CD4-positive, alpha-beta T cell (primary cell): ENCODE measurements at regions not wholly inside any gene's neighbourhood (a gene's known extent, or its start where the extent isn't known, plus 50 kb on each side); places are given as distances from the start of the nearest gene placed in this dataset.

Experiments used
- ATAC-seq: fragments of 200-7000 bp; cut with Tn5 transposase; one replicate; pipeline ENCODE4 v1.10.0; 2022; ENCODE audit warnings: mild to moderate bottlenecking; ENCODE audit not compliant: poor library complexity
- CTCF ChIA-PET: fragments of 350-600 bp; sonication (Branson Sonifier 250); formaldehyde crosslinking; loops from one replicate; lab custom pipeline; 2021; ENCODE audit warnings: antibody characterized with exemption, inconsistent platforms; lab: Charles Lee
- POLR2A ChIA-PET: fragments of 350-600 bp; sonication (Branson Sonifier 250); formaldehyde crosslinking; loops from one replicate; lab custom pipeline; 2021; ENCODE audit warnings: antibody characterized with exemption, inconsistent platforms; lab: Charles Lee
- DNase-seq, 14 experiments: peaks; one replicate each; pipeline ENCODE4 v3.0.0-alpha.2; 2013 to 2020; ENCODE audit warnings: mixed read lengths in 2 of 14
- H3K27ac ChIP-seq, 2 donors: one replicate each; pipeline versions ENCODE4 v1.5.1 to v1.7.0; 2013; ENCODE audit warnings: low read length in 2 of 2, low read depth in 1 of 2, mild to moderate bottlenecking in 1 of 2
- H3K27me3 ChIP-seq, 2 experiments: 1 replicate in 1 of 2; 2 replicates in 1 of 2; pipeline versions ENCODE4 v1.6.1 to v1.7.0; 2013; ENCODE audit warnings: low read length in 2 of 2, control low read depth in 1 of 2, mild to moderate bottlenecking in 1 of 2, moderate library complexity in 1 of 2; ENCODE audit not compliant: insufficient read depth in 2 of 2, control insufficient read depth in 1 of 2
- H3K36me3 ChIP-seq: one replicate; pipeline ENCODE4 v1.6.1; 2013; ENCODE audit warnings: low read length, control low read depth; ENCODE audit not compliant: insufficient read depth
- H3K4me1 ChIP-seq: one replicate; pipeline ENCODE4 v1.6.1; 2013; ENCODE audit warnings: low read length, control low read depth; ENCODE audit not compliant: insufficient read depth
- H3K4me3 ChIP-seq: one replicate; pipeline ENCODE4 v1.5.1; 2013; ENCODE audit warnings: mild to moderate bottlenecking, low read length, moderate library complexity
- H3K9me3 ChIP-seq, 2 experiments: 1 replicate in 1 of 2; 2 replicates in 1 of 2; pipeline versions ENCODE4 v1.6.1 to v1.7.0; 2013; ENCODE audit warnings: low read length in 2 of 2, mild to moderate bottlenecking in 2 of 2, control low read depth in 1 of 2, moderate library complexity in 1 of 2; ENCODE audit not compliant: control insufficient read depth in 1 of 2, insufficient read depth in 1 of 2
- H3K27ac Mint-ChIP-seq: one replicate; pipeline ENCODE4 v1.8.0; 2020; ENCODE audit warnings: mixed read lengths
- H3K27me3 Mint-ChIP-seq: one replicate; pipeline ENCODE4 v1.8.0; 2021; ENCODE audit warnings: mixed read lengths
- H3K36me3 Mint-ChIP-seq: one replicate; pipeline ENCODE4 v1.8.0; 2021; ENCODE audit warnings: low read depth, mixed read lengths
- H3K4me1 Mint-ChIP-seq: one replicate; pipeline ENCODE4 v1.8.0; 2021; ENCODE audit warnings: low read depth, mixed read lengths
- H3K4me3 Mint-ChIP-seq: one replicate; pipeline ENCODE4 v1.8.0; 2020; ENCODE audit warnings: mild to moderate bottlenecking, mixed read lengths
- H3K9me3 Mint-ChIP-seq: one replicate; pipeline ENCODE4 v1.8.0; 2020; ENCODE audit warnings: mixed read lengths
- intact Hi-C, 2 experiments: fragments of 100-400 bp; cut with DNase I in 1 of 2; cut with micrococcal nuclease in 1 of 2; formaldehyde crosslinking; loops; one replicate each; pipeline versions ENCODE4 v1.15.1 to v1.9.0; 2023 to 2025; cut with DNase I, micrococcal nuclease
- TF ChIP-seq, protein P1 (sequence below): fragments of 200-600 bp; IDR thresholded peaks from one replicate; pipeline ENCODE4 v1.8.0; 2022; ENCODE audit warnings: antibody characterized with exemption, mild to moderate bottlenecking

DNA sequence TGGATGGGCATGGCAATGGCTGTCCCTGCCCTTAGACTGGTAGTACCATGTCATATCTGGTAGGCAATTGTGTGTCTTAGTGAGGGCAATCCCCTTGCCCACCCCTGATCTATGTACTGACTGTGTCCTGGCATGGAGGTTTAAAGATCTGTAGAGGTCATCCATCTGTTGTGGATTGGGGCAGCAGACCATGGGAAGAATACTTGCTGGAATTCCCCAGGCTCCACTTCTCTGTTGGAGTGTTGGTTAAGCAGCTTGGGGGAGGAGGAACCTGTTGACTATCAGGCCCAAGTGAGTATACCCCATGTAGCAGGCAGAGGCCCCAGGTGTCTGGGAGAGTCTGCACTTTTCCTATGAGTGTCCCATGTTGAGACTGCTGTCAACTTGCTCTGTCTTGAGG is 246.7 kb upstream of the DIPK2B start:
- ATAC-seq: no peak
- Histone ChIP-seq H3K4me3 (no peak overlapping the region), H3K4me1 (no peaks in the 10 kb centered on the region), H3K9me3 (no peaks in the 10 kb centered on the region), H3K27me3 (no peaks in the 10 kb centered on the region), H3K36me3 (no peaks in the 10 kb centered on the region), H3K27ac (no peak overlapping the region)
- TF ChIP-seq, protein P1, sequence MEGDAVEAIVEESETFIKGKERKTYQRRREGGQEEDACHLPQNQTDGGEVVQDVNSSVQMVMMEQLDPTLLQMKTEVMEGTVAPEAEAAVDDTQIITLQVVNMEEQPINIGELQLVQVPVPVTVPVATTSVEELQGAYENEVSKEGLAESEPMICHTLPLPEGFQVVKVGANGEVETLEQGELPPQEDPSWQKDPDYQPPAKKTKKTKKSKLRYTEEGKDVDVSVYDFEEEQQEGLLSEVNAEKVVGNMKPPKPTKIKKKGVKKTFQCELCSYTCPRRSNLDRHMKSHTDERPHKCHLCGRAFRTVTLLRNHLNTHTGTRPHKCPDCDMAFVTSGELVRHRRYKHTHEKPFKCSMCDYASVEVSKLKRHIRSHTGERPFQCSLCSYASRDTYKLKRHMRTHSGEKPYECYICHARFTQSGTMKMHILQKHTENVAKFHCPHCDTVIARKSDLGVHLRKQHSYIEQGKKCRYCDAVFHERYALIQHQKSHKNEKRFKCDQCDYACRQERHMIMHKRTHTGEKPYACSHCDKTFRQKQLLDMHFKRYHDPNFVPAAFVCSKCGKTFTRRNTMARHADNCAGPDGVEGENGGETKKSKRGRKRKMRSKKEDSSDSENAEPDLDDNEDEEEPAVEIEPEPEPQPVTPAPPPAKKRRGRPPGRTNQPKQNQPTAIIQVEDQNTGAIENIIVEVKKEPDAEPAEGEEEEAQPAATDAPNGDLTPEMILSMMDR: no peak
- ChIA-PET CTCF (no interaction called here), POLR2A (no interaction called here)
- Mint-ChIP-seq H3K4me3 (no peak overlapping the region), H3K36me3 (no peaks in the 10 kb centered on the region), H3K27me3 (no peaks in the 10 kb centered on the region), H3K4me1 (no peaks in the 10 kb centered on the region), H3K27ac (no peak overlapping the region), H3K9me3 (no peaks in the 10 kb centered on the region)
- intact Hi-C loops: no loop called here
- no peak for DNase-seq

DNA sequence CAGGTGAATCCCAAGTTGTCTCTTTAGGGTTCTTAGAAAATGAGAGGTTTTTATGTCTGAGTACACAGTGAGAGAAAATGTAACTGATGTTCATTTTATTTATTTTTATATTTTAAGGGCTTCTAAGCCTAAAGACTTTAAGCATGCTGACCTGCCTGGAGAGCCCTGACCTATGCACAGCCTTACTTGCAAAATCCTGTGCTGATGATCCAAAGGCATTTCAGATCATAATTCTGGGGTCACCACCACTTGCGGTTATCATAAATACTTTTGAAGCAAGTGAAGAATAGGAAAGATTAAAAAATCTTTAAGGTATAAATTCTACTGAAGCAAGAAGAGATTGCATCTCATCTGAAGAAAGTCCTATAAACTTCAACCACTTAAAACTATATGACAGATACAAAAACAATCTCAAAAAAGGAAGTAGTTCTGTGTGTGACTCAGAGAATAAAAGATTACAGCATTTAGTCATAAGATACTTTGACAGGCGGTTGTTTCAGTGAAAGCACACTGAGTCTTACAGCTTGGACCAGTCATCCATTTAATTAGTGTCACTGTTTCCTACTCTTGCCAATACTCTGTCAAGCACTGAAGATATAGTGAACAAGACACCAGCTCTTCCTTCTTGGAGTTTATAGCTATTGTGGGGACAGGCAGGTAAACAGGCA is 245.2 kb upstream of the DIPK2B start:
- Mint-ChIP-seq H3K9me3 (no peaks in the 10 kb centered on the region), H3K27me3 (no peaks in the 10 kb centered on the region), H3K4me3 (no peak overlapping the region), H3K4me1 (no peaks in the 10 kb centered on the region), H3K36me3 (no peaks in the 10 kb centered on the region), H3K27ac (no peak overlapping the region)
- TF ChIP-seq, protein P1: no peak
- no peaks in the 10 kb centered on the region for H3K9me3 ChIP-seq
- no peak overlapping the region for H3K4me3 ChIP-seq
- no peaks in the 10 kb centered on the region for H3K36me3 ChIP-seq
- peak in 2 of 14 experiments; percentile 5 to 20 for DNase-seq
- H3K27ac ChIP-seq: no peak overlapping the region
- no peaks in the 10 kb centered on the region for H3K4me1 ChIP-seq
- no peak for ATAC-seq
- intact Hi-C loops: no loop called here
- POLR2A ChIA-PET: no interaction called here
- CTCF ChIA-PET: no interaction called here
- H3K27me3 ChIP-seq: no peaks in the 10 kb centered on the region

DNA sequence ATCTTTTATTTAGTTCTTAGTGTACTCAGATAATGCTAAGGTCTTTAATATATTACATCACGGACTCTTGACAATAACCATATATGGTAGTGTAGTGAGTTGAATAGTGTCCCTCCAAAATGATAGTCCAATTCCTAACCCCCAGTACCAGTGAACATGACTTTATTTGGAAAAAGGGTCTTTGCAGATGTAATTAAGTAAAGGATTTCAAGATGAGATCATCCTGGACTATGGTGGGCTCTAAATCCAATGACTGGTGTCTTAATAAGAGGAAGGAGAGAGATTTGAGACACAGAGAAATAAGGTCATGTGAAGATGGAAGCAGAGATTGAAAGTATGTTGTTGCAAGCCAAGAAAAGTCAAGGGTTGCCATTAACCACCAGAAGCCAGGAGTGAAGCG is 236.5 kb upstream of the DIPK2B start:
- Histone ChIP-seq H3K4me3 (no peak overlapping the region), H3K27ac (no peak overlapping the region), H3K36me3 (no peaks in the 10 kb centered on the region), H3K4me1 (no peaks in the 10 kb centered on the region), H3K9me3 (no peaks in the 10 kb centered on the region), H3K27me3 (no peaks in the 10 kb centered on the region)
- TF ChIP-seq, protein P1: no peak
- DNase-seq (no peak), ATAC-seq (no peak)
- H3K9me3 Mint-ChIP-seq: no peaks in the 10 kb centered on the region
- peaks cover 5% of the 10 kb centered on the region for H3K27me3 Mint-ChIP-seq
- intact Hi-C loops: no loop called here
- H3K27ac Mint-ChIP-seq: no peak overlapping the region
- H3K4me1 Mint-ChIP-seq: no peaks in the 10 kb centered on the region
- no peak overlapping the region for H3K4me3 Mint-ChIP-seq
- POLR2A ChIA-PET: no interaction called here
- H3K36me3 Mint-ChIP-seq: no peaks in the 10 kb centered on the region
- CTCF ChIA-PET: no interaction called here
